HEK293T (cell line): ENCODE measurements at regions not wholly inside any gene's neighbourhood (a gene's known extent, or its start where the extent isn't known, plus 50 kb on each side); places are given as distances from the start of the nearest gene placed in this dataset.

ENCODE experiments used
- CTCF ChIA-PET: fragments of 350-600 bp; formaldehyde crosslinking; extraction: SDS; loops from one replicate; lab custom pipeline; 2021; ENCODE audit warnings: antibody characterized with exemption, inconsistent platforms; lab: Yijun Ruan, JAX
- POLR2A ChIA-PET: fragments of 350-600 bp; formaldehyde crosslinking; extraction: SDS; loops from one replicate; lab custom pipeline; 2020; ENCODE audit warnings: antibody characterized with exemption, inconsistent platforms; lab: Yijun Ruan, JAX
- DNase-seq: peaks from one replicate; pipeline ENCODE4 v3.0.0; 2012; ENCODE audit warnings: mixed read lengths; ENCODE audit errors: extremely low spot score
- ARNT ChIP-seq: fragments of 450-650 bp; IDR thresholded peaks from 2 replicates; pipeline ENCODE4 v1.6.1; 2017; ENCODE audit warnings: mild to moderate bottlenecking
- BHLHE40 ChIP-seq: fragments of 450-650 bp; IDR thresholded peaks from 2 replicates; pipeline ENCODE4 v1.6.1; 2016; ENCODE audit warnings: mild to moderate bottlenecking, moderate library complexity, borderline replicate concordance
- CTBP1 ChIP-seq: fragments of 450-650 bp; IDR thresholded peaks from 2 replicates; pipeline ENCODE4 v1.6.1; 2016; ENCODE audit warnings: borderline replicate concordance
- ELF4 ChIP-seq: fragments of 450-650 bp; IDR thresholded peaks from 2 replicates; pipeline ENCODE4 v1.6.1; 2017; ENCODE audit warnings: antibody characterized with exemption
- FOXA1 ChIP-seq: fragments of 450-650 bp; IDR thresholded peaks from 2 replicates; pipeline ENCODE4 v1.6.1; 2016; ENCODE audit warnings: mild to moderate bottlenecking
- FOXK2 ChIP-seq: fragments of 450-650 bp; IDR thresholded peaks from 2 replicates; pipeline ENCODE4 v1.6.1; 2016; ENCODE audit warnings: mild to moderate bottlenecking
- FOXM1 ChIP-seq: fragments of 450-650 bp; IDR thresholded peaks from 2 replicates; pipeline ENCODE4 v1.6.1; 2017; ENCODE audit warnings: mild to moderate bottlenecking, borderline replicate concordance
- HDGF ChIP-seq: fragments of 450-650 bp; IDR thresholded peaks from 2 replicates; pipeline ENCODE4 v1.6.1; 2017; ENCODE audit warnings: antibody characterized with exemption, borderline replicate concordance
- L3MBTL2 ChIP-seq: fragments of 450-650 bp; conservative IDR thresholded peaks from 2 replicates; pipeline ENCODE4 v1.6.1; 2016; ENCODE audit warnings: mild to moderate bottlenecking
- LEF1 ChIP-seq: fragments of 450-650 bp; IDR thresholded peaks from 2 replicates; pipeline ENCODE4 v1.6.1; 2017; ENCODE audit warnings: mild to moderate bottlenecking, borderline replicate concordance
- NFRKB ChIP-seq: fragments of 450-650 bp; IDR thresholded peaks from 2 replicates; pipeline ENCODE4 v1.6.1; 2016; ENCODE audit warnings: mild to moderate bottlenecking, moderate library complexity
- SP1 ChIP-seq: fragments of 450-650 bp; IDR thresholded peaks from 2 replicates; pipeline ENCODE4 v1.6.1; 2017
- SUZ12 ChIP-seq: fragments of 450-650 bp; IDR thresholded peaks from 2 replicates; pipeline ENCODE4 v1.6.1; 2016; ENCODE audit warnings: mild to moderate bottlenecking
- TARDBP ChIP-seq: fragments of 450-650 bp; IDR thresholded peaks from 2 replicates; pipeline ENCODE4 v1.6.1; 2016
- ZNF384 ChIP-seq: fragments of 450-650 bp; IDR thresholded peaks from 2 replicates; pipeline ENCODE4 v1.6.1; 2016
- TF ChIP-seq, protein P1 (sequence below): fragments of 450-650 bp; IDR thresholded peaks from 2 replicates; pipeline ENCODE4 v1.6.1; 2016

DNA sequence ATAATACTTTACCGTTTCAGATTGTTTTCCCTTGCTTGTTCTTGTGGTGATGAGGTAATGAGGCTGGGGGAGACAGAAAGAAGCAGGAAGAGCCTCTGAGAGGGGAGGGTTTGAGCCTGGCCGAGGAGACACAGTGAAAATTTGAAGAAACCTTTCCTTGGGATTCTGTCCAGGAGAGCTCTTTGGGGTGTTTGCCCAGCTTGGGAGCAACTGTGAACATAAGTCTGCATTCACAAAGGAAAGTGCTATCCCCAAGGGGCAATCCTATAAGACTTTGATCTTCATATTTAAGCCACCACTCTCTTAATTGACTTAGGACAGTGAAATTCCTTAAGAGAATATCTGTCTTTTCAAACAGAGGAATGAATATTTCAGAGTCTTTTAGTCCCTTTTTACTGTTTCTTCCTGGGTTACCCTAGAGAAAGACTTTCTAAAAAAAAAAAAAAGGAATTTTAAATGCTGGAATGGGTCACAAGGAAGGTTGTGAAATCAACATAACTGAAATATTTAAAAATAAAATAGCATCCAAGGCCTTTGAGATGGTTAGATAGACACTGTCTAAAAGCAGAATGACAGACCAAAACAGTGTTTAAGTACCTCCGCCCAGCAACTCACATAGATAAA lies 52.5 kb upstream of the STAM2 start:
- POLR2A ChIA-PET, result no interaction called here
- no peak for TF ChIP-seq FOXK2
- TF ChIP-seq, protein P1, sequence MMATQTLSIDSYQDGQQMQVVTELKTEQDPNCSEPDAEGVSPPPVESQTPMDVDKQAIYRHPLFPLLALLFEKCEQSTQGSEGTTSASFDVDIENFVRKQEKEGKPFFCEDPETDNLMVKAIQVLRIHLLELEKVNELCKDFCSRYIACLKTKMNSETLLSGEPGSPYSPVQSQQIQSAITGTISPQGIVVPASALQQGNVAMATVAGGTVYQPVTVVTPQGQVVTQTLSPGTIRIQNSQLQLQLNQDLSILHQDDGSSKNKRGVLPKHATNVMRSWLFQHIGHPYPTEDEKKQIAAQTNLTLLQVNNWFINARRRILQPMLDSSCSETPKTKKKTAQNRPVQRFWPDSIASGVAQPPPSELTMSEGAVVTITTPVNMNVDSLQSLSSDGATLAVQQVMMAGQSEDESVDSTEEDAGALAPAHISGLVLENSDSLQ, result no peak
- TF ChIP-seq LEF1, result no peak
- TF ChIP-seq ELF4, result no peak
- no peak for TF ChIP-seq SUZ12
- no peak for TF ChIP-seq ARNT
- TF ChIP-seq HDGF, result no peak
- no peak for TF ChIP-seq TARDBP
- TF ChIP-seq FOXM1, result no peak
- no peak for TF ChIP-seq L3MBTL2
- TF ChIP-seq ZNF384, result no peak
- TF ChIP-seq SP1, result no peak
- TF ChIP-seq BHLHE40, result no peak
- no peak for TF ChIP-seq NFRKB
- TF ChIP-seq CTBP1, result no peak
- TF ChIP-seq FOXA1, result no peak
- CTCF ChIA-PET, result no interaction called here
- no peak for DNase-seq

DNA sequence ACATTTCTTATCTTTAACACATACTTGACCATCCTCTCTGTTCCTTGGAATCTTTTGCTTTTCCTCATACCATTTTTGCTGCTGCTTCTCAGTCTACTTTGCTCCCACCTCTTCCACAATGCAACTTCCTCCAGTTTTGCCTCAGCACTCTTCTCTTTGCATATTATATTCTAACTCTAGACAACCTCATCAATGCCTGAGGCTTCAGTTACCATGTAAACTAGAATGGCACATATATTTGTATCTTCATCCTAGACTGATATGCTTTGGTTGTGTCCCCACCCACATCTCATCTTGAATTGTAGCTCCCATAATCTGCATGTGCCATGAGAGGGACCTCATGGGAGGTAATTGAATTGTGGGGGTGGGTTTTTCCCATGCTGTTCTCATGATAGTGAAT lies 55.9 kb upstream of the STAM2 start:
- POLR2A ChIA-PET, result no interaction called here
- no peak for TF ChIP-seq TARDBP
- no peak for TF ChIP-seq ZNF384
- no peak for TF ChIP-seq L3MBTL2
- no peak for TF ChIP-seq NFRKB
- no peak for TF ChIP-seq LEF1
- no peak for DNase-seq
- CTCF ChIA-PET, result no interaction called here

DNA sequence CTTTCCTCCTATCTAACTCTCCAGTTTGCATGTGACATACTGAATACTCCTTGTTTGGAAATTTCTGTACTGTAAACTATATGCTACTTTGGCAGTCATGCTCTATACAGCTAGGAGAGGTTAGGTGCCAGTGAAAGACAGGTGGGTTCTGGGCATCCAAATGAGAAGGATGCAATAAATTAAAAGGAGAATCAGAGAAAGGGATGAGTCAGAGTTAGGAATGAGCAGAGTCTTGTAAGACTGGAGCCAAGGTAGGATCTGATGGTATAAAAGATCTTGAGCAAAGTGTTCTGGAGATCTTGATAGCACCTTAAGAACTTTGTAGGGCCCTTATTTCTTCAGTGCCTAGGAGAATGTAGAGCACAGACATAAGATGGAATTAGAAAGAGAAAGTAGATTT lies 58.7 kb upstream of the STAM2 start:
- ChIA-PET POLR2A (no interaction called here), CTCF (no interaction called here)
- TF ChIP-seq LEF1 (no peak), CTBP1 (no peak), FOXA1 (no peak), SUZ12 (no peak), ELF4 (no peak), ARNT (no peak), NFRKB (no peak), HDGF (no peak), FOXK2 (no peak), TARDBP (no peak), SP1 (no peak), ZNF384 (no peak)
- TF ChIP-seq, protein P1, result no peak
- DNase-seq, result no peak

DNA sequence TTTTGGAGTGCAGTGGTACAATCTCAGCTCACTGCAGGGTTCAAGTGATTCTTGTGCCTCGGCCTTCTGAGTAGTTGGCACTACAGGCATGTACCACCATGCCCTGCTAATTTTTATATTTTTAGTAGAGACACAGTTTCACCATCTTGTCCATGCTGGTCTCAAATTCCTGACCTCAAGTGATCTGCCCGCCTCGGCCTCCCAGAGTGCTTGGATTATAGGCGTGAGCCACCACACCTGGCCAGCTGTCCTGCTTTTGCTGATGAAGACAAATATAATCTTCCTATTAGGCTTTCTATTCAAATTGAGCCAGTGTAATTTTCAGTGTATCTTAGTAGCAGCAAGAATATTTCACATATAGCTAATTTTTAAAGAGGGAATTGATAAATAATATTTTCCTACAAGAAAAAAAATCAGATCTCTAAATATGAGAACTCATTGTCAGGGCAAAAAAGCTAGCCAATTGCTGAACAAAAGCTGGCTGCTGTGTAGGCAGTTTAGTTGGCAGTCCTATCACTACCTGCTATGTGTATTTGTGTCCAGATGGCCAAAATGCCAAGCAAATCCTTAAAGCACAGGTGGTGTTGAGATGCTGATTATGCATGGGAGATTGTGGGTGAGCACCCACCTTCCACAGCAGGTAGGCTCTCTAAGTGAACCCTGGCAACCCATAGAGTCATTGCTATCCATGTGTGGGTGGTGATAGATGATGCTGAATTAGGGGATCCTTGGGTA lies 60.8 kb upstream of the STAM2 start:
- ChIA-PET CTCF (no interaction called here), POLR2A (no interaction called here)
- TF ChIP-seq L3MBTL2 (no peak), SUZ12 (no peak), FOXA1 (no peak), BHLHE40 (no peak), HDGF (no peak)
- no peak for DNase-seq

DNA sequence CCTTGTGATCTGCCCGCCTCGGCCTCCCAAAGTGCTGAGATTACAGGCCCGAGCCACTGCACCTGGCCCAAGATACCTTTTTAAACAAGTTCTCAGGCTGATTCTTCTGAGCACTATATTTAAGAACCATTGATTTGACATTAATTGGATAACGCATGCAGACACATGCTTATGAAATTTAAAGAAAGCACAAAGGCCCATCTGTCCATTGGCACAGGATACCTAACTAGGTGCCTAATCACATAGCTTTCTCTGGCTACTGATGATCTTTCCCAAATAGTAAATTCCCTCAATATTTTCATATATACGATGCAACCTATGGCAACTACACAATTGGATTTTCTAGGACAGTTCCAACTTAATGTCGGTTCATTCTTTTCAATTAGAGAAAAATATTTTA lies 62.5 kb upstream of the STAM2 start:
- ChIA-PET POLR2A (no interaction called here), CTCF (no interaction called here)
- DNase-seq, result no peak
- no peak for TF ChIP-seq ARNT

DNA sequence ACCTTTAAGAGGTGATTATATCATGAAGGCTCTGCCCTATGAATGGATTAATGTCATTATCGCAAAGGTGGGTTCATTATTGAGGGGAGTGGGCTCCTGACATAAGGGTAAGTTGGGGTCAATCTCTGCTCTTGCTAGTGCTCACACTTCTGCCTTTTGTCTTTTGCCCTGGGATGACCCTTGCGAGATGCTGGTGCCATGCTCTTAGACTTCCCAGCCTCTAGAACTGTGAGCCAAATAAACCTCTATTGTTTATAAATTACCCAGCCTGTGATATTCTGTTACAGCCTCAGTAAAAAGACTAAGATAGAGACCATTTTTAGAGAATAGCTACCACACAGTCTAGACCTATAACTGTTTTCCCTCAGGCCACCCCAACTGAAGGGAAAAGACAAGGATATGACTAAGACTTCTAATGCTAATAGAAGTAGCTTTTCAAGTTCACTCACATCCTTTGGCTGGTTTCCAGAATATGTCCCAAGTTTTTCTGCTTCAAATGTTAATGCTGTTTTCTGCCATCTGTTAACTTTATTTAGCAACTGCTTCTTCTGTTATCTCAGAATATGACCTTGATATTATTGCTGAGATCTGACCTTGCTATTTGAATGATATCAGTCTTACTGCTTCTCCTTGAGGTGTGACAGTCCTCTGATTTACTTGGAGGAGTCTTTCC lies 65.1 kb upstream of the STAM2 start:
- POLR2A ChIA-PET, result no interaction called here
- DNase-seq, result no peak
- CTCF ChIA-PET, result no interaction called here
- TF ChIP-seq ELF4 (no peak), FOXM1 (no peak), LEF1 (no peak), BHLHE40 (no peak), FOXA1 (no peak), SUZ12 (no peak)

DNA sequence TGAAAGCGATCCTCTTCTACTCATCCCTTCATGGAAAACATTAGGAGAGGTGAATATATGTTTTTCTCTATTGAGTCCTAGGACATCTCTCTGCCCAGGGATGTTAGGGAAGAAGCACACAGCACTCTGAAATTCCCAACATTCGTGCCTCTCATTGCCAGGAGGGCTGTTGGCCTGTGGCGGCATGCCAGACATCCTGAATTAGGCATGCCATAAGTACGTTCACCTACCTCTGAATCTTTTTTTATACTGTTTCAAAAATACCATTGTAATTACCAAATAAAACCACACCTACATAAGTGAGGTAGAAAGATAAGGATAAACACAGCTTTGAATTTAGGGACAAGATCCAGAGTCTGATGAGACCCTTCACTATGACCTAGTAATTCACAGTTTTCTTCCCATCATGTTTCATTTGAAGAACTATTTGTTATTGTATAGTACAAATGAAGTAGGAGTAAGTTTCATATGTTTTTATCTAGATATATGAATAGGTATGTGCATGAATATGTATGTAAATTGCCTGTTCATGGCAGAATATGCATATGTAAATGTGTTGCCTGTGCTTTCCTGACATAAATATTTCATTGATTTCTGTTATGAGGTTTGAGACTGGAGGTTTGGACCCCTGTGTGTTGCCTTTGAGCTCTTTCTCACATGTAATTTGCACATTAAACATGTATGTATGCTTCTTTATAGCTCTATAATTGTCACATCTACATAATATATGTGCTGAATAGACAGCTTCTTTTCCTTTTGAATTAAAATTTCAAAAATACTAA lies 66.6 kb upstream of the STAM2 start:
- CTCF ChIA-PET, result interaction anchor here (0.6 kb wide), 1 partner anchor 50 kb away, joined by 3 read pairs; no protein-coding TSS in a partner anchor
- no peak for DNase-seq
- POLR2A ChIA-PET, result no interaction called here
- TF ChIP-seq SUZ12 (no peak), SP1 (no peak), L3MBTL2 (no peak), TARDBP (no peak), LEF1 (no peak), FOXM1 (no peak)
